Upper lobe of left lung (tissue), 6 donors: ENCODE measurements at regions not wholly inside any gene's neighbourhood (a gene's known extent, or its start where the extent isn't known, plus 50 kb on each side); places are given as distances from the start of the nearest gene placed in this dataset.
A peak's percentile ranks its signal among the peaks of the same experiment; 100 is the strongest.

Experiments
- ATAC-seq, 2 donors: fragments of 200-7000 bp; cut with Tn5 transposase; one replicate each; pipeline ENCODE4 v1.9.1; 2022; ENCODE audit warnings: mild to moderate bottlenecking in 2 of 2, moderate library complexity in 2 of 2; ENCODE audit not compliant: low FRiP score in 2 of 2
- DNase-seq, 2 donors: peaks; one replicate each; pipeline ENCODE4 v3.0.0-alpha.2; 2019 to 2020
- H3K27ac ChIP-seq, 4 donors: fragments of 200-600 bp; sonication (generic); one replicate each; pipeline ENCODE4 v1.5.1; 2016 to 2019
- H3K27me3 ChIP-seq, 4 donors: fragments of 200-600 bp; sonication (generic); one replicate each; pipeline ENCODE4 v1.5.1; 2017 to 2019
- H3K36me3 ChIP-seq, 4 donors: fragments of 200-600 bp; sonication (generic); one replicate each; pipeline ENCODE4 v1.5.1; 2016 to 2019
- H3K4me1 ChIP-seq, 4 donors: fragments of 200-600 bp; sonication (generic); one replicate each; pipeline ENCODE4 v1.5.1; 2018 to 2019
- H3K4me3 ChIP-seq, 4 donors: fragments of 200-600 bp; sonication (generic); one replicate each; pipeline ENCODE4 v1.5.1; 2017 to 2019; ENCODE audit warnings: mild to moderate bottlenecking in 2 of 4, moderate library complexity in 1 of 4
- H3K9me3 ChIP-seq, 4 donors: fragments of 200-600 bp; sonication (generic); one replicate each; pipeline ENCODE4 v1.5.1; 2018 to 2019
- EP300 ChIP-seq, 4 donors: sonication (generic); formaldehyde crosslinking; IDR thresholded peaks; one replicate each; pipeline ENCODE4 v1.5.1; 2017; ENCODE audit warnings: antibody characterized with exemption in 4 of 4, control low read depth in 2 of 4
- POLR2A ChIP-seq, 4 donors: fragments of 450-650 bp; IDR thresholded peaks; one replicate each; pipeline ENCODE4 v1.5.1; 2016 to 2017; ENCODE audit warnings: antibody characterized with exemption in 4 of 4, mild to moderate bottlenecking in 2 of 4
- POLR2AphosphoS5 ChIP-seq, 2 donors: sonication (generic); formaldehyde crosslinking; IDR thresholded peaks; one replicate each; pipeline ENCODE4 v1.5.1; 2017; ENCODE audit warnings: antibody characterized with exemption in 2 of 2
- WGBS, 2 donors: methylation state at CpG; one replicate each; pipeline ENCODE4 v1.1.5; 2017 to 2018; 5-methylcytosine and 5-hydroxymethylcytosine counted together
- TF ChIP-seq, protein P1 (sequence below), 6 experiments: fragments of 450-650 bp in 4 of 6; fragments of 200-600 bp in 2 of 6; sonication (generic) in 2 of 6; IDR thresholded peaks; one replicate each; pipeline ENCODE4 v1.5.1; 2016 to 2019; ENCODE audit warnings: antibody characterized with exemption in 6 of 6
- donor health status: DM: no; HTN: no; CAD: no; lungs with moderate emphysema.
- donor health status: DM: no; HTN: yes; CAD: no; lungs with severe emphysema.

DNA sequence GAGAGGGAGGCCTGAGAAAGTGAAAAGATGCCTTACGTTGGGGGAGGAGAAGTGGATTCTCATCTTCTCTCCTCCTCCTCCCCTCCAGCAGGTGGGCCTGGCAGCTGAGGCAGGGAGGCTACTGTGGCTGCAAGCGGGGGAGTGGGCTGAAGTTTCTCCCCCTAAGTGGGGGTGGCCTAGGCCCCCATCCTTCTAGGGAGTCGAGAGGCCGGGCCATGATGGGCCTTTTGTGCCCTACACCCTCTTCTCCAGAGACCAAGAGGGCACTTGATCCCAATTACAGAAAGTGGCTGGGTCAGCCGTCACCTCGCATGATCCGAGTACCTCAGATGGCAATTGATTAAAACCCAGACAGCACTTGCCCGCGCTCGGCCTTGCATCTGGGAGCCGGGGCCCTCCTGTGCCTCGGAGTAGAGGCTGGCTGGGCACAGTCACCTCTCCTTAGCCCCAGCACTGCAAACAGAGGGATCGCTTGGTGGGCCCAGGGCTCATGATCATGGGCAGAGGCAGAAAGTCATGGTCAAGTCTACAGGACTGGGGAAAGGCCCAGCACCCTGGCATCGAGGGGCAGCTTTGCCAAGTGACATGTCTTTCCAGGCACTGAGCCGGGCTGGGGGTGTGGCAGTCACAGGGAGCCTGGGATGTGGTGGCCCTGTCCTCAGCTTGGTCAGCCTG is 78.3 kb downstream of the IRX5 start:
- H3K36me3 ChIP-seq: no peaks in the 10 kb centered on the region
- 87 to 89% methylated on average over 13 of the region's 15 CpGs for WGBS, 2 donors
- no peaks in the 10 kb centered on the region for H3K27me3 ChIP-seq
- DNase-seq (no peak), ATAC-seq (peak in 1 of 2 donors; percentile 7)
- no peaks in the 10 kb centered on the region for H3K4me1 ChIP-seq
- no peak overlapping the region for H3K27ac ChIP-seq
- no peak for TF ChIP-seq POLR2AphosphoS5 (IDR thresholded peaks at IDR 0.05)
- no peak overlapping the region for H3K4me3 ChIP-seq
- no peaks in the 10 kb centered on the region for H3K9me3 ChIP-seq

DNA sequence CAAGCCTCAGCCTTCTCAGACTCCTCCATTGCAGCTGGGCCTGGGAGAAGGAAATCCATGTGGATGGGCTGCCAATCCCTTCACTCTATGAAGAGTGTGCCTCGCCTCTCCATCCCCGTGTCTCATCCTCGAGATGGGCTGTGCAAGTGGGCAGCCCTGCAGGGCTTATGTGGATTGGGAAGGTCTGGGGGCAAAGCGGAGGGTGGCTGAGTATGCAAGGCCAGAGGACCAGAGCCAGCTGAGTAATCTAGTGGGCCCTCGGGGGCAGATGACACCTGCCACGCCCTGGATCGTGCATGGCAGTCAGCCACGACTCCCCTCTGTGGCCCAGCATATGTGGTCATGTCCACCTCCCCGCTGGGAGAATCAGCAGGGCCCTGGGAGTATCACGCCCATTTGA is 78.9 kb downstream of the IRX5 start:
- WGBS, 2 donors: 87 to 90% methylated on average over 8 to 10 of the region's 10 CpGs
- ATAC-seq (no peak), DNase-seq (no peak)
- H3K4me3 ChIP-seq: no peak overlapping the region
- H3K9me3 ChIP-seq: no peaks in the 10 kb centered on the region
- no peak for TF ChIP-seq POLR2AphosphoS5 (IDR thresholded peaks at IDR 0.05)
- TF ChIP-seq, protein P1, sequence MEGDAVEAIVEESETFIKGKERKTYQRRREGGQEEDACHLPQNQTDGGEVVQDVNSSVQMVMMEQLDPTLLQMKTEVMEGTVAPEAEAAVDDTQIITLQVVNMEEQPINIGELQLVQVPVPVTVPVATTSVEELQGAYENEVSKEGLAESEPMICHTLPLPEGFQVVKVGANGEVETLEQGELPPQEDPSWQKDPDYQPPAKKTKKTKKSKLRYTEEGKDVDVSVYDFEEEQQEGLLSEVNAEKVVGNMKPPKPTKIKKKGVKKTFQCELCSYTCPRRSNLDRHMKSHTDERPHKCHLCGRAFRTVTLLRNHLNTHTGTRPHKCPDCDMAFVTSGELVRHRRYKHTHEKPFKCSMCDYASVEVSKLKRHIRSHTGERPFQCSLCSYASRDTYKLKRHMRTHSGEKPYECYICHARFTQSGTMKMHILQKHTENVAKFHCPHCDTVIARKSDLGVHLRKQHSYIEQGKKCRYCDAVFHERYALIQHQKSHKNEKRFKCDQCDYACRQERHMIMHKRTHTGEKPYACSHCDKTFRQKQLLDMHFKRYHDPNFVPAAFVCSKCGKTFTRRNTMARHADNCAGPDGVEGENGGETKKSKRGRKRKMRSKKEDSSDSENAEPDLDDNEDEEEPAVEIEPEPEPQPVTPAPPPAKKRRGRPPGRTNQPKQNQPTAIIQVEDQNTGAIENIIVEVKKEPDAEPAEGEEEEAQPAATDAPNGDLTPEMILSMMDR (IDR thresholded peaks at IDR 0.05): no peak
- TF ChIP-seq POLR2A (IDR thresholded peaks at IDR 0.05): no peak
- TF ChIP-seq EP300 (IDR thresholded peaks at IDR 0.05): no peak
- no peak overlapping the region for H3K27ac ChIP-seq
- H3K27me3 ChIP-seq: no peaks in the 10 kb centered on the region
- no peaks in the 10 kb centered on the region for H3K36me3 ChIP-seq
- no peaks in the 10 kb centered on the region for H3K4me1 ChIP-seq

DNA sequence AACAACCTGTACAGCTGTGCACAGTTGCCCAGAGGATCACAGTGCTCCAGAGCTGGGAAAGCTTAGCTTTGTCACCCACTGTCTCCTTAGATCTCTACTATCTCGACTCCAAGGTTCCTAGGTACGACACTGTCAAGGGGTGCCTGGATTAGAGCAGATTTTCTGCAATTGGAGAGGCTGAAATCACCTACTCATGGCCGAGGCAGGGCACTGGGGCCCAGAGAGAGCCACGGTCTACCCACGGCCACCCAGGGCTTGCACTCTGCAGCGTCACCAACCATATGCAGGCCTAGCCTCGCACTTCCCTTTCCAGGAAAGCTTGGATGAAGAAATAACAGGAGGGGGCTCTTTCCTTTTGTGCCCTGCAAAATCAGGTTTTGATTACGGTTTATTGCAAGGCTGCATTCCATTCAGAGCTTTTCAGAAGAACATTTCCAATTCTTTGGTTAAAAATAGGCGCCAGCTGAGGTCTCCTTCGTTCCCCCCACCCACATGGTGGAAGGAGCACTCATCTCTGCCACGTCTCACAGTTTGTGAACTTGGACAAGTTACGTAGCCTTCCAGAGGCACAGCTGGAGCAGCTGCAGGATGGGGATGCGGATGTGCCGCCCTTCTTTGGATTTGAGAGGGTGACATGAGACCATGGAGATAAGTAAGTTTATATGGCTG is 80.0 kb downstream of the IRX5 start:
- no peak for TF ChIP-seq POLR2AphosphoS5 (IDR thresholded peaks at IDR 0.05)
- TF ChIP-seq, protein P1 (IDR thresholded peaks at IDR 0.05): no peak
- no peak for TF ChIP-seq POLR2A (IDR thresholded peaks at IDR 0.05)
- no peak overlapping the region for H3K27ac ChIP-seq
- DNase-seq (no peak), ATAC-seq (no peak)
- 71 to 79% methylated on average over 13 to 14 of the region's 14 CpGs for WGBS, 2 donors
- H3K36me3 ChIP-seq: no peaks in the 10 kb centered on the region
- H3K9me3 ChIP-seq: no peaks in the 10 kb centered on the region
- H3K4me1 ChIP-seq: no peaks in the 10 kb centered on the region
- no peaks in the 10 kb centered on the region for H3K27me3 ChIP-seq
- H3K4me3 ChIP-seq: no peak overlapping the region

DNA sequence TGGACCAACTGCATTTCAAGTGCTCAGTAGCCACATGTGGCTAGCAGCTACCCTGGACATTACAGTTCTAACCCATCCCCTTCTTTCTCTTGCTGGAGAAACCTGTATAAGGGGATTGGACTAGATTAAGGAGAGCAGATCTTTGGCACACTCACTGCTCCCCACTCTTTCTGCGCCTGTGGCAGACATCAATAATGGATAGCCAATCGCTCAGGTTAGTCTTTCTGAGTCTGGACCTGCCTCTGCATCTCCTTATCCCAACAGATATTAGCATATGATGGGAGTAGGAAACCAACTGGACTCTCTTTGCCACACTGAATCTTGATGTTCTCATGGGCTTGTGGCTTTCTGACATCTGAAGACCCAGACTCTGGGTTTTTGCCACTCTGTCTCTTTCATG is 81.7 kb downstream of the IRX5 start:
- H3K27ac ChIP-seq: no peak overlapping the region
- H3K36me3 ChIP-seq: no peaks in the 10 kb centered on the region
- H3K27me3 ChIP-seq: no peaks in the 10 kb centered on the region
- 45 to 85% methylated on average over 2 of the region's 2 CpGs for WGBS, 2 donors
- H3K4me3 ChIP-seq: no peak overlapping the region
- ATAC-seq (no peak), DNase-seq (no peak)
- no peaks in the 10 kb centered on the region for H3K9me3 ChIP-seq
- H3K4me1 ChIP-seq: no peaks in the 10 kb centered on the region
- no peak for TF ChIP-seq POLR2AphosphoS5 (IDR thresholded peaks at IDR 0.05)
- TF ChIP-seq, protein P1 (IDR thresholded peaks at IDR 0.05): no peak
- no peak for TF ChIP-seq POLR2A (IDR thresholded peaks at IDR 0.05)
- TF ChIP-seq EP300 (IDR thresholded peaks at IDR 0.05): no peak

DNA sequence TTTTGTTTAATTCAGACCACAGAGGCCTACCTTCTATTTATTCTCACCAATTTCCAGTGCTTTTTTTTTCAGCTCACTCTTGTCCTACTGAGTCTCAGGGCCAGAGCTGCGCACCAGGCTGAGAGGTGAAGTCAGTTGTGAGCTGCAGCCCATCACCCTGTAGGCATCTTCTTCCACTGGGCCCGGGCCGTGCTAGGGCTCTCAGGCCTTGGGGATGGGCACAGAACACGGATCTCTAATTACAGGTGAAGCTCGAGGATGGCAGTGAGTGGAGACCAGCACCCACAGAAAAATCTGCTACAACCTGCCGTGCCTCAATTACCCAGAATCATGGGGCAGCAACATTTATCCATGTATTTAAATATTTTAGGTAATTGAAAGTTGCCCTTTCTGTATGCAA is 82.1 kb downstream of the IRX5 start:
- Histone ChIP-seq H3K4me3 (no peak overlapping the region), H3K9me3 (no peaks in the 10 kb centered on the region), H3K27me3 (no peaks in the 10 kb centered on the region), H3K4me1 (no peaks in the 10 kb centered on the region), H3K36me3 (no peaks in the 10 kb centered on the region), H3K27ac (no peak overlapping the region)
- 92 to 93% methylated on average over 6 of the region's 6 CpGs for WGBS, 2 donors
- ATAC-seq (no peak), DNase-seq (no peak)
- no peak for TF ChIP-seq POLR2AphosphoS5 (IDR thresholded peaks at IDR 0.05)
- TF ChIP-seq, protein P1 (IDR thresholded peaks at IDR 0.05): no peak
- no peak for TF ChIP-seq POLR2A (IDR thresholded peaks at IDR 0.05)
- TF ChIP-seq EP300 (IDR thresholded peaks at IDR 0.05): no peak
